Stimulated activated CD8-positive, alpha-beta memory T cell treated with anti-CD3 and anti-CD28 coated beads, Interleukin-12 subunit alpha, Interleukin-12 subunit beta, amount 100 ng/mL, for 24 hours (primary cell): ENCODE measurements at regions not wholly inside any gene's neighbourhood (a gene's known extent, or its start where the extent isn't known, plus 50 kb on each side); places are given as distances from the start of the nearest gene placed in this dataset.
"Not testable (repeated sequence)": the region's sequence is repeated elsewhere in the genome, so short reads cannot be mapped to it uniquely, and the experiment has no call there.

Experiments used
- DNase-seq: peaks from one replicate; pipeline ENCODE4 v3.0.0-alpha.2; 2020; ENCODE audit errors: extremely low read depth

DNA sequence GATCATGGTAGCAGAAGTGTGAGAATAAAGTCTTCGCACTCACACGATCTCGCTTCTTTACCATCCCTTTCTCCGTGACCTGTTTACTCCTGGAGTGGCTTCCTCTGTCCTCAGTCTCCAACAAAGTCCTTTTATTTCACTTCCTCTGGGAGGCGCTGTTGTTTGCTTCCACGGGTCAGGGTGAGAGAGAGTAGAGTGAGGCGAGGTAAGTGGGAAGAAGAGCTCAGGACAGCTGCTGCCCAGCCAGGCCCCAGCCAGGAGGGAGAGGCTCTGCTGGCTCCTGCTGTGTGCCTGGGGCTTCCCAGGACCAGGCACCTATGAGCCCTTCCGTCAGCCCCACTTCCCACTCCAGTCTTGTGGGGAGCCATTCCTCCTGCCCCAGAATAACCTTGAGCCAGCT is 242.1 kb downstream of the FGF9 start:
- DNase-seq, result no peak

DNA sequence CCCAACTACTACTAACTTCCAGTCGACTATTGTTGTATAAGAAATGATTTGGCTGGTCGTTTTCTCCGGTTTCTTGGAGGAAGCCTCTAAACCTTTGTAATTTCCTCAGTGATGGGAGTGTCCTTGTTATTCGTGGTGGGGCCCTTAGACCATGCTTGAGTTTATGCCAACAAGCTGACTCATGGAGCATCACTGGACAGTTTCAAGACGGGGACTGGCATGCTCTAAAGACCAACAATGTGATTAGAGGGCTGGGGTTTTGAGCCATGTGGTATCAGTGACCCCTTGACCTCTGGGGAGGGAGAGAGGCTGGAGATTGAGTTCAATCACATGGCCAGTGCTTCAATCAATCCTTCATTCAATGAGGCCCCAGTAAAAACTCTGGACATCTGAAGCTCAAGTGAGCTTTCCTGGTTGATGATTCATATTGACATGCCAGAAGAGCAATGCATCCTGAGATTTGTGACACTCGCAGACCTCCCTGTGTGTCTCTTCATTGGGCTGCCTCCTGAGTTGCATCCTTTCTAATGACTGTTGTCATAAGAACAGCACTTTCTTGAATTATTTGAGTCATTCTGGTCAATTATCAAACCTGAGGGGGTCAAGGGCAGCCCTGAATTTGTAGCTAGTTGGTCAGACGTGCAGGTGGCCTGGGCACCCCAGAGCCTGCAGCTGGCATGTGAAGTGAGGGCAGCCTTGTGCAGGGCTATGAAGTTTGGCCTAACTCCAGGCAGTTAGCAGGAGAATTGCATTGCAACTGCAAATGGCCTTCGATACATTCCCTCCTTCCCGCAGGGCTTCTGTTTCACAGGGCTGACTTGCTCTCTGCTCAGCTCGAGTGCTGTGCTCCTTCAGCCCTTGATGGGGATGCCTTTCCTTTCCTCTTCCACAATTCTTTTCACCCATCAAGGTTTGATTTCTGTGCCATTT is 246.5 kb downstream of the FGF9 start:
- DNase-seq, result no peak

DNA sequence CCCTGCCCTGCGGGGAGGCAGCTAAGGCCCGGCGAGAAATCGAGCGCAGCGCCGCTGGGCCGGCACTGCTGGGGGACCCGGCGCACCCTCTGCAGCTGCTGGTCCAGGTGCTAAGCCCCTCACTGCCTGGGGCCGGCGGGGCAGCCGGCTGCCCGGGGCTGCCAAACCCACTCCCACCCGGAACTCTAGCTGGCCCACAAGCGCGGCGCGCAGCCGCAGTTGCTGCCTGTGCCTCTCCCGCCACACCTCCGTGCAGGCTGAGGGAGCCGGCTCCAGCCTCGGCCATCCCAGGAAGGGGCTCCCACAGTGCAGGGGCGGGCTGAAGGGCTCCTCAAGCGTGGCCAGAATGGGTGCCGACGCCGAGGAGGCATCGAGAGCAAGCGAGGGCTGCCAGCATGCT is 249.9 kb downstream of the FGF9 start:
- DNase-seq, result not testable (repeated sequence)

DNA sequence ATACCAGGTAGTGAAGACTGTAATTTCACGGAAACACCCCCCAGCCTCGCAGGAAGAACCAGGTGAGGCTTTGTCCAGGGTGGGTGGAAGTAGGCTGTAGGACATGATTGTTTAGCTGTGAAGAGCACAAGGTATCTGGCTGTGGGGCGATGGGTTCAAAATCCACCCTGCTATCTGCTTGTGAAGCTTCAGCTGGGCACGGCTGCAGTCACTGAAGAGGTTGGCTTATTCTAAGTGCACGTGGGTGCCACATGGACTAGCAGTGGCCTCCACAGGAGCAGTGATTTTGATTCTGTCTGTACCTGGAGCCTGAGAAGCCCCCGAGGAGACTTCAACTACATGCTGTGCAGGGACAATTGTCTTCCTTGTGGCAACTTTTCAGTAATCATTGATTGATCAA is 254.1 kb downstream of the FGF9 start:
- DNase-seq, result no peak

DNA sequence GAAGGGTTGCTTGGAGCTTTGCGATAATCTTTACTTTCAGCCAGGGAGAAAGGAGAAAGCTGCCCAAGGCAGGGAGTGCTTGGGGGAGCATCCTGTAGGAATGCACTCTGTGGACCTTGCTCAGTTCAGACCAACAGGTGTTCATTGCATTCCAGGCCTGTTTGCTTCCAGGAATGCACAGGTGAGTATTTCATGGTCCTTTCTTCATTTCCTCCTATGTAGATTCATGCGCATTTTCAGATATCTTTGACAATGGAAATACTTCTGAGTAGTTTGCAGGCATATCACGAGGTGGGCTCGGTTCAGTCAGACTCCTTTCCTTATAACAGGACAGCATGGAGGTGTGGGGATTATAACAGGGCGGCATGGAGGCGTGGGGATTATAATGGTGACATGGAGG is 254.8 kb downstream of the FGF9 start:
- no peak for DNase-seq

DNA sequence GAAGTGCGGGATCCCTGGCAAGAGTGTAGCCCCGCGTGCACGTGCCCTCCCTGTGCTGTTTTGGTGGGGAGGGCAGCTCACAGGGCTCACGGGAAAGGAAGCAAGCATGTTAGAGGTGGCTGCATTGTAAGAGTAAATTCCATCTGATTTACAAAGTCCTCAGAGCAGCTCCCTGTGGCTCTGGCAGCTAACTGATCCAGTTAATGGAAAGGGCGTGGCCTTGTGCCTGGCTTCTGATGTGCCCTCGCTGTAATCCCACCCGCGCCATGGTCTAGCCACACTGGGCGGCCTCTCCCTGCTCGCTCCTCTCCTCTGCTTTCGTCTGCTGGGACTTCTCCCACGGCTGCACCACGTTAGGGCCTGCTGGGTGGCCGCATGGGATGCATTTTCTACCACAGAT is 258.5 kb downstream of the FGF9 start:
- DNase-seq, result no peak

DNA sequence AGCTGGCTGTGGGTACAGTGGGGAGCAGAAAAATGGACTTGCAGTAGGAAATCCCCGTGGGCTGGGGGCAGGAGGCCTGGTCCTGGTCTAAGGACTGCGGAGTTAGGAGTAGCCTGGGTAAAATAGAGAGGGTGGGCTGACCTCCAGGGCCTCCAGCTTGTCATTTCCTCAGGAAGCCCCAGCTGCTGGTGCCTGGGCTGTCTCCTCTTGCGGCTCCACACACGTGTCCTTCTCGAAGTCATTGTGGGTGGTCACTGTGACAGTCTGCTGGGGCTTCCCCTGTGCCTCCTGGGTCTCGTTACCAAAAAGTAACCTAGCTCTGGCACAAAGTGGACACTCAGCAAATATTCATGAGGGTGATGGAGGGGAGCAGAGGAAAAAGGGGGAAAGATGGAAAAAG is 259.7 kb downstream of the FGF9 start:
- DNase-seq, result no peak

DNA sequence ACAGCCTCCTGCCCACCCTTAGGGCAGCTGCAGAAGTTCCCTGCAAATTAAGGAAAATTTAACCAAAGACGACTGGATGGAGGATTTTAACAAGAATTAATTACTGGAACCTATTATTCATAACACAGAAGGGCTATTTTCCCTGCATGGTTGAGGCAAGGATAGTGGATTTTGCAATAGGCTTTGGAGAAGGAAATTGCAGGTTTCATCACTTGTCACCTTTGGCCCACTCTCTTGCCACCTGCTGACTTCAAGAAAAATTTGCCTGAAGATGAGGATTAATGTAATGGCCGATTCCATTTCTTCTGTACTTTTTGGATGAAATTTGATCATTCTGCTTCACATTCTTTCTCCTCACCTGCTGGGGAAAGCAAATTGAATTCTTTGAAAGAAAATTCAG is 261.7 kb downstream of the FGF9 start:
- DNase-seq, result no peak

DNA sequence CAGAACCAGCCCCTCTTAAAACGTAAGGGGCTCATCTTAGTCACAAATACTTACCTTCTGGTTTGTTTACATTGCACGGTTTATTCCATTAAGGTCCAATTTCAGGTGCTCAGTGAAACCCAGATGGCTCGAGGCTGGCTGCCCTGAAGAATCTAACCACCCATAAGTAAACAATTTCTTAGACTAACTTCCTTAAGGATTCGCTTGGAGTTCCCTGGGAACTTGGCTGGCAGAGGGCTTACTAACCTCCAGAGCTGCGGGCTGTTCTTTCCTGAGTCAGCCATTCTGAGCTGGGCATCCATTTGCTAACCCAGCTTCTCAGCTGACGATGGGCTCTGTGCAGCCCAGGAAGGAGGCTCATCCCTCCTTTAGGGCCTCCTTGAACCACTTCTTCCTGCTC is 262.1 kb downstream of the FGF9 start:
- DNase-seq, result no peak

DNA sequence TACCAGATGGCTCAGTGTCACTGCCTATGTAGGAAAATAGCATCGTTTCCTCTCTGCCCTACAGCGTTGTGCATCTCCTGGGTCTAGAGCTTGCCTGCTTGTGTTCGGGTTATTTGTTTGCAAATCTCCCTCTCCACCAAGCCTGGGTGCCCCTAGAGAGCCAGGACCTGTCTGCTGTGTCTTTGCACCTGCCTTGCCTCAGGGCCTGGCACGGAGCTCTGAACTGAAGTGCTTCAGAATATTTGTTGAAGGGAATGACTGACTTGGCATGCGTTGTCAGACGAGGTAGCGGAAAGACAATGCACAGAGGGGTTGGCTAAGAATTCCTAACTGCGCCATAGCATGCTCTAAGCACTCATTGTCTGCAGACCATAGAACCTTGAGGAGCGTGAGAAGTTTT is 263.4 kb downstream of the FGF9 start:
- no peak for DNase-seq

DNA sequence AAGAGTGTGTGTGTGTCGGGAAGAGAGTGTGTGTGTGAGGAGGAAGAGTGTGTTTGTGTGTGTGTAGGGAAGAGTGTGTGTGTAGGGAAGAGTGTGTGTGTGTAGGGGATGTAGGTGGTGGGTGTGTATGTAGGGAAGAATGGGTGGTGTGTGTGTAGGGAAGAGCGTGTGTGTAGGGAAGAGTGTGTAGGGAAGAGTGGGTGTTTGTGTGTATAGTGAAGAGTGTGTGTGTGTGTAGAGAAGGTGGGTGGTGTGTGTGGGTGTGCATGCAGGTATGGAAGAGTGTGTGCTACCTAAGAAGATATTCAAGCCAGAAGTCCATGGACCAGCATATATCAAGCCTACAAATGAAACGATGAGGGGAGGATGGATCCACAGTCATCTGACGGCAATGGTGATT is 265.8 kb downstream of the FGF9 start:
- no peak for DNase-seq

DNA sequence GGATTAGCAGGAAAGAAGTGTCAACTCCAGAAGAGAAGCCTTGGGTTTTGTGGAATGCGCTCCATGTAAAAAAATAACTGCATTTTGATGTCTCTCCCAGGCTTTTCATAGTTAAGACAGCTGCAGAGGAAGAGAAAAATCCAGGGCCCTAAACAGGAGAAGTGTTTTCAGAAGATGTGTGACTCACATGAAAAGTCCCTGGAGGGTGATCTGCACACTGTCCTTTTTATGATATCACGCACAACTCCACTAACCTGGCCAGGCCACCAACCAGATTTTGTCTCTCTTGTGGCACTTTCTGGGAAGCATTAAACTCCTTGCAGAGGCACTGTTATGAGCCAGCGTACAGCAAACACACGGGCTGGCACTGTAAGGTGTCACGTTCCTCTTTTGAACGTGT is 267.3 kb downstream of the FGF9 start:
- DNase-seq, result no peak

DNA sequence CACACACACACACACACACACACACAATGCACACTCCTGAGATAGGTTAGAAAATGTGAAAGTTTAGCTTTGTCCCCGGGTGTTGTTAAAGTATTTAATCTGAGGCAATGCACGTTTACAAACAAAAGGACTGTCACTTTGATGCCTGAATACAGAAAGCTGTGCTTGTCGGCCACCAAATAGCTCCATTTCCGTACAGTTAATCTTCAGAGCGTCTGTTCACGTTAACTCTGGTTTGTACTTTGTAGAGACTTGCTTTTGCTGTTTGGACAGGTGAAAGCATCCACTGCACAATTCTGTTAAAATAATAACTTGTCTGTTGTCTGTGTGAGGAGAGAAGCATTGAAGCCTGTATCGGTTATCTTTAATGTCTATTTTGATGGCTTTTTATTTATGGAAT is 267.8 kb downstream of the FGF9 start:
- DNase-seq, result no peak

DNA sequence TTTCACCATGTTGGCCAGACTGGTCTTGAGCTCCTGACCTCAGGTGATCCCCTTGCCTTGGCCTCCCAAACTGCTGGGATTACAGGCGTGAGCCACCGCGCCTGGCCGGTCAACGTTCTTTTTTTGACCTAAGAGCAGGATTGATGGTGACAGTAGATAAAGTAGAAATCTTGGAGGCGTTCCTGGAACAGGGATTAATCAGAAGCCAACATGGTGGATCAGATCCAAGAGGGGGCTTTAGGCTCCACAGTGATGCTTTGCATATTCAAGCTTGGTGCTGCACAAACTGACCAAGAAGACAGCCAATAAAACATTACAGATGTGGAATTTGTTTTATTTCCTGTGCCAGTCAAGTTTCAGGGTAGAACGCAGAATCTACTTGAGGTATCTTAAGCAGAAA is 271.2 kb downstream of the FGF9 start:
- DNase-seq, result no peak

DNA sequence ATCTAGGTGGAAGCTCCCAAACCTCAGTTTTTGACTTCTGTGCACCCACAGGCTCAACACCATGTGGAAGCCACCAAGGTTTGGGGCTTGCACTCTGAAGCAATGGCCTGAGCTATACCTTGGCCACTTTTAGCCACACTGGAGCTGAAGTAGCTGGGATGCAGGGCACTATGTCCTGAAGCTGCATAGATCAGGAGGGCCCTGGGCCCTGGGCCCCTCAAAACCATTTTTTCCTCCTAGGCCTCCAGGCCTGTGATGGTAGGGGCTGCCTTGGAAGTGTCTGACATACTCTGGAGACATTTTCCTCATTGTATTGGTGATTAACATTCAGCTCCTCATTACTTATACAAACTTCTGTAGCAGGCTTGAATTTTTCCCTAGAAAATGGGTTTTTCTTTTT is 273.7 kb downstream of the FGF9 start:
- DNase-seq, result no peak

DNA sequence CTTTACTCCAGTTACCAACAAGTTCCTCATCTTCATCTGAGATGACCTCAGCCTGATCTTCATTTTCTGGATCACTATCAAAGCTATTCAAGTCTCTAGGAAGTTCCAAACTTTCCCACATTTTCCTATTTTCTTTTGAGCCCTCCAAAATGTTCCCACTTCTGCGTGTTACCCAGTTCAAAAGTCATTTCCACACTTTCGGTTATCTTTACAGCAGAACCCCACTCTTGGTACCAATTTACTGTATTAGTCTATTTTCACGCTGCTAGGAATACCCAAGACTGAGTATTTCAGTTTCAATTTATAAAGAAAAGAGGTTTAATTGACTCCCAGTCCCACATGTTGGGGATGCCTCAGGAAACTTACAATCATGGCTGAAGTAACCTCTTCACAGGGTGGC is 274.3 kb downstream of the FGF9 start:
- no peak for DNase-seq

DNA sequence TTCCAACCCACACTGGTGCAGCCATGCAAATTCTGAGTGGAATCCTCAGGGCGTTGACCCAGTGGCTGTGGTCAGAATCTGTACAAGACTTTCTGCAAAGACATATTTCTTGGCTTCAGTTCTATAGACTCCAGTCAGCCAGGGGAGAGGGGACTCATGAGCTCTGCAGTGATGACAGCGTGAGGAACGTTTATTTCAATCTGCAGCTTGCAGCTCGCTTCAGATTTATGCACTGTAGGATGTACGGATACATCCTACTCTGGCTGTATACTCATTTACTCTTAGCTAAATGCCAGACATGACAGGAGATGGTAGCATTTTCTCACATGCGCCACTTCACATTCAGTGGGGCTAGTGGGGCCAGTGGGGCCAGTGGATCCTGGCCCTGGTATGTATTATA is 276.1 kb downstream of the FGF9 start:
- DNase-seq, result no peak

DNA sequence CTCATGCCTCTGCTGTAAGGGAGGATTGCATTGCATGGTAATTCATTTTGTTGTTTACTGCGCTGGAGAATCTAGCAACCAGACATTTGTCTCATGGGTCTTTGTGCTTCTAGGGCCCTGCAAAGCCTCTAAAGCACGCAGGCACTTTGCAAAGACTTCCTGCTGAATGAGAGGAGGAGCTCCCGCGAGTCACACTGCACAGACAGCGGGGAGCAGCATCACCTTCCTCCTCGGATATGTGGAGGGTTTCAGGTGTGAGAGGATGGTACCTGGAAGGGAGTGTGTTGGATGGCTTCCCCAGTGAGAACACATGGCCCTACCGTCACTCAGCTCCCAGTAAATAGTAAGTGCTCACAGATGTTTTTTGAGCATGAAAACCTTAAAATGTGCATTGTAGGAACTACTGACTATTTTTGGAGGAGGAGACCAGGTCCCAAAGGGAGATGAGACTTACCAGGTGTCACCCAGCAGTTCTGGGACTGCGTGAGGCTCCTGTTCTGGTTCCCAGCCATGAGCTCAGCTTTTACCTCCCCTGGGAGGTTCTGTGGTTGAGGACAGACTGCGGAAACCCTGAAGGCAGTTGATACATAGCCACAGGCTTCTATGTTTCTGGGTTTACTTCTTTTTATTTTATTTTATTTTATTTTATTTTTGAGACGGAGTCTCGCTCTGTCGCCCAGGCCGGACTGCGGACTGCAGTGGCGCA is 278.0 kb downstream of the FGF9 start:
- no peak for DNase-seq

DNA sequence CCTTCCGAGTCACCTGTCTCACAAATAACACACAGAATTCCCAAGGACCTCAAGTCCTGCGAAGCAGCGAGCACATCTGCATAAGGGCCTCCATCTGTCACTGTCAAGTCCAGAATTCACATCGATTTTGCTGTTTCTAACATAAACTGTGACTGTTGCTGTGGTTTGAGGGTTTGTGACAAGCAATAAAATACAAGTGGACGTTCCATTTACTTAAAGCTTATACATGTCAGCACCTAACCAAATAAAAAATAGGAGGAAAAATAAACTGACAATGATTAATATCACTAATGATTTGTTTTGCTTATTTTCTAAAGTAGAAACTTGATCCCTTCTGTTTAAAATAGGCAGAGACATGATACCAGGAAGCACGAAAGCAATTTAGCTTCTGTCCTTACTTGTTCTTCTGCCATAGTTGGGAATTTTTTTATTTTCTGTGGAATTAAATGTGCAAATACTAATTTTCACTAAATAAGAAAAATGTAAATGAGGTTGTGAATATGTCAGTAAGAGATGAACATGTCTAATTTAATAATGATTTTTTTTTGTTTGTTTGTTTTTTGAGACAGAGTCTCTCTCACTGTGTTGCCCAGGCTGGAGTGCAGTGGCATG is 279.1 kb downstream of the FGF9 start:
- no peak for DNase-seq

DNA sequence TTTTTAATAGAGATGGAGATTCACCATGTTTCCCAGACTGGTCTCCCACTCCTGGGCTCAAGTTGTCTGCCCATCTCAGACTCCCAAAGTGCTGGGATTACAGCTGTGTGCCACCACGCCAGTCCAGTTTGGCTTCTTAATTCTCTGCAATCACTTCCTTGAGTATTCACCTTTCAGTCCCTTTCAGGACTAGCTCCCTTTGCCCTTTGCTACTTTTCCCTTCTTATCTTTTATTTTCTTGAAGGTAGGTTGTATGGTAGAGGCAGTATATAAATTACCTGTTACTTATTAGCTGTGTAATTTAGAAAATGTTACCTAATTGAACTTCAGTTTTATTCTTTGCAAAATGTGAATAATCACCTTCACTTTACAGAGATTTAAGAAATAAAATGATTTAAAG is 285.8 kb downstream of the FGF9 start:
- no peak for DNase-seq

DNA sequence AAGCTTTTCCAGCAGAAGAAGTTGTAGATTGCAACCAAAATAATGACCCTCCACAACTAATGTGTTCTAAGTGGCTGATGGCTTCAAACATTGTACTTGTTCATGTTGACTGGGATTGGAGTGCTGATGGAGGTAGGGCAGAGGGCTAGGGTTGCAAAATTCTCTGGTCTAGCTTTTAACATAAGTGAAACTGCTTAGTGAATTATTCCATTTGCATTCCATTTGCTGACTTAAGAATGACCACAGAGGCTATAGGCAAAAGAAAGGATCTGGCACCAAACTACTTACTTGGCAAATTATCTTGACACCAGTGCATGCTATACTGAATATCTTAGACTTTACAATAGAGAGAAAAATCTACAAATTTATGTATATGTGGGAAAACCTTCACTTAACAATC is 287.0 kb downstream of the FGF9 start:
- DNase-seq, result no peak

DNA sequence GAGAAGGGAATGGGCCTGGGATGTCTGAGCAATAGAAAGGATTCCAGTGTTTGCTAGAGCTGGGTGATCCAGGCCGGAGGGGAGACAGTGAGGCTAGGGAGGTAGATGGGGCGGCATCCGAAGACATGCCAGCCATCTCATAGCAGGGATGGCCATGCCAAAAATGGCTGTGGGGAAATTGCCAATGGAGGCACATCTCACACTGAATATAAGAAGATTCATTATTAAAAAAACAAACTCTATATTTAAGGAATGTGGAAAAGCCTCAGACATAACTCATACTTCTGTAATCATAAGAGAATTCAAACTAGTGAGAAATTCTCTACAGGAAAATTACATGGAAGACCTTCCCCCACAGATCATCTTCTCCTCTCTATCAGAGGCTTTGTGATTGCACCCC is 289.2 kb downstream of the FGF9 start:
- no peak for DNase-seq

DNA sequence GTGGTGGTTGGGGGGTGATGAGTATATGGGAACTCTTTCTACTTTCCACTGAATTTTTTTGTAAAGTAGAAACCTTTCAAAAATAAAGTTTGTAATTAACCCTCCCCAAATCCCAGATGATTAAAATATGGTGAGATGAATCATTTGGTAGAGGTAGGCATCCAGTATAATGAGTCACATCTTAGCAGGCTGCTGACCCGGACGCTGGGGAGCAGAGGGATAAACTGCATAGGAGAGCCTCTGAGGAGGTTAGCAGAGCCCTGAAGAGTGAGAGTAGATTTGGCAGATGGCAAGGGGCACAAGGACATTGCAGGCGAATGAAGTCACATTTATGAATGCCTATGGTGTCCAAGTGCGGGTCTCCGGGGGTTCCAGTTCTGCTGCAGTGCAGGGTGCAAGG is 293.8 kb downstream of the FGF9 start:
- no peak for DNase-seq
